H9 (cell line): ENCODE measurements at regions not wholly inside any gene's neighbourhood (a gene's known extent, or its start where the extent isn't known, plus 50 kb on each side); places are given as distances from the start of the nearest gene placed in this dataset.

Source experiments
- DNase-seq: peaks from one replicate; pipeline ENCODE4 v3.0.0-alpha.2; 2017
- H2AFZ ChIP-seq: one replicate; pipeline ENCODE4 v1.6.1; 2013; ENCODE audit warnings: mild to moderate bottlenecking, low read length, control low read depth, moderate library complexity
- H2AK5ac ChIP-seq: 2 replicates; pipeline ENCODE4 v1.6.1; 2013; ENCODE audit warnings: low read length, control low read depth, mixed read lengths; ENCODE audit not compliant: insufficient read length
- H2BK120ac ChIP-seq: one replicate; pipeline ENCODE4 v1.6.1; 2013; ENCODE audit warnings: low read depth, mild to moderate bottlenecking, low read length, control low read depth, inconsistent platforms; ENCODE audit not compliant: poor library complexity, severe bottlenecking
- H2BK12ac ChIP-seq: 2 replicates; pipeline ENCODE4 v1.6.1; 2013; ENCODE audit warnings: low read length, control low read depth, mixed read lengths, low read depth; ENCODE audit not compliant: insufficient read length
- H2BK15ac ChIP-seq: 2 replicates; pipeline ENCODE4 v1.6.1; 2013; ENCODE audit warnings: low read depth, low read length, control low read depth
- H2BK20ac ChIP-seq: one replicate; pipeline ENCODE4 v1.6.1; 2013; ENCODE audit warnings: low read depth, mild to moderate bottlenecking, low read length, control low read depth, inconsistent platforms; ENCODE audit not compliant: poor library complexity, severe bottlenecking
- H2BK5ac ChIP-seq: 2 replicates; pipeline ENCODE4 v1.6.1; 2013; ENCODE audit warnings: low read length, control low read depth, mixed read lengths; ENCODE audit not compliant: insufficient read length
- H3K14ac ChIP-seq: 2 replicates; pipeline ENCODE4 v1.6.1; 2013; ENCODE audit warnings: low read length, control low read depth; ENCODE audit not compliant: insufficient read depth
- H3K18ac ChIP-seq: 2 replicates; pipeline ENCODE4 v1.6.1; 2013; ENCODE audit warnings: low read depth, mild to moderate bottlenecking, mixed read lengths, low read length, control low read depth; ENCODE audit not compliant: insufficient read length
- H3K23ac ChIP-seq: 2 replicates; pipeline ENCODE4 v1.6.1; 2013; ENCODE audit warnings: low read length, control low read depth, mixed read lengths, low read depth; ENCODE audit not compliant: insufficient read length
- H3K23me2 ChIP-seq: 2 replicates; pipeline ENCODE4 v1.6.1; 2013; ENCODE audit warnings: low read depth, mild to moderate bottlenecking, mixed read lengths, low read length, control low read depth; ENCODE audit not compliant: insufficient read length, poor library complexity, severe bottlenecking
- H3K27ac ChIP-seq: 2 replicates; pipeline ENCODE4 v1.5.1; 2013; ENCODE audit warnings: low read length, control low read depth, mixed read lengths, low read depth; ENCODE audit not compliant: insufficient read length
- H3K27me3 ChIP-seq: 2 replicates; pipeline ENCODE4 v1.6.1; 2013; ENCODE audit warnings: low read length, control low read depth, inconsistent platforms; ENCODE audit not compliant: insufficient read depth
- H3K4ac ChIP-seq: 2 replicates; pipeline ENCODE4 v1.6.1; 2013; ENCODE audit warnings: low read depth, mild to moderate bottlenecking, control low read depth, inconsistent platforms, low read length, moderate library complexity
- H3K4me1 ChIP-seq: 2 replicates; pipeline ENCODE4 v1.6.1; 2013; ENCODE audit warnings: low read length, control low read depth, inconsistent platforms; ENCODE audit not compliant: insufficient read depth
- H3K4me2 ChIP-seq: 2 replicates; pipeline ENCODE4 v1.6.1; 2013; ENCODE audit warnings: low read length, control low read depth, mixed read lengths; ENCODE audit not compliant: insufficient read length, insufficient read depth
- H3K56ac ChIP-seq: 2 replicates; pipeline ENCODE4 v1.6.1; 2013; ENCODE audit warnings: low read depth, mild to moderate bottlenecking, mixed read lengths, low read length, control low read depth; ENCODE audit not compliant: insufficient read length
- H3K79me1 ChIP-seq: 2 replicates; pipeline ENCODE4 v1.6.1; 2013; ENCODE audit warnings: low read depth, mild to moderate bottlenecking, moderate library complexity, low read length, control low read depth, inconsistent platforms; ENCODE audit not compliant: insufficient read depth, poor library complexity, severe bottlenecking
- H3K79me2 ChIP-seq: 2 replicates; pipeline ENCODE4 v1.6.1; 2013; ENCODE audit warnings: low read length, control low read depth, inconsistent platforms; ENCODE audit not compliant: insufficient read depth
- H3K9ac ChIP-seq: 2 replicates; pipeline ENCODE4 v1.6.1; 2013; ENCODE audit warnings: low read length, control low read depth, mixed read lengths; ENCODE audit not compliant: insufficient read length; ENCODE audit errors: extremely low read depth
- H3K9me3 ChIP-seq: one replicate; pipeline ENCODE4 v1.6.1; 2013; ENCODE audit warnings: low read depth, low read length, inconsistent platforms; ENCODE audit not compliant: control insufficient read depth
- H3T11ph ChIP-seq: one replicate; pipeline ENCODE4 v1.6.1; 2013; ENCODE audit warnings: mild to moderate bottlenecking, low read length, control low read depth, inconsistent platforms
- H4K20me1 ChIP-seq: one replicate; pipeline ENCODE4 v1.6.1; 2013; ENCODE audit not compliant: control insufficient read depth, insufficient read length, insufficient read depth
- H4K5ac ChIP-seq: 2 replicates; pipeline ENCODE4 v1.6.1; 2013; ENCODE audit warnings: low read depth, mild to moderate bottlenecking, mixed read lengths, low read length, control low read depth; ENCODE audit not compliant: insufficient read length
- H4K8ac ChIP-seq: replicated peaks from 2 replicates; pipeline ENCODE4 v1.6.1; 2013; ENCODE audit warnings: low read length, control low read depth, mixed read lengths, low read depth; ENCODE audit not compliant: insufficient read length
- H4K91ac ChIP-seq: 2 replicates; pipeline ENCODE4 v1.6.1; 2013; ENCODE audit warnings: low read depth, mild to moderate bottlenecking, moderate library complexity, mixed read lengths, low read length, control low read depth; ENCODE audit not compliant: insufficient read length
- H3K27ac Mint-ChIP-seq, 3 experiments: 2 replicates in 2 of 3; 3 replicates in 1 of 3; pipeline ENCODE4 v1.8.0; 2020 to 2021; ENCODE audit warnings: mixed read lengths in 3 of 3, mild to moderate bottlenecking in 1 of 3, moderate library complexity in 1 of 3
- H3K27me3 Mint-ChIP-seq: 2 replicates; pipeline ENCODE4 v1.8.0; 2021; ENCODE audit warnings: low read depth, mild to moderate bottlenecking, moderate library complexity, mixed read lengths
- H3K36me3 Mint-ChIP-seq, 3 experiments: 2 replicates in 2 of 3; 3 replicates in 1 of 3; pipeline ENCODE4 v1.8.0; 2020 to 2021; ENCODE audit warnings: low read depth in 3 of 3, mixed read lengths in 3 of 3; ENCODE audit not compliant: insufficient read depth in 1 of 3
- H3K4me1 Mint-ChIP-seq, 2 experiments: 2 replicates each; pipeline ENCODE4 v1.8.0; 2020; ENCODE audit warnings: mixed read lengths in 2 of 2
- H3K4me3 Mint-ChIP-seq, 2 experiments: 2 replicates in 1 of 2; 3 replicates in 1 of 2; pipeline ENCODE4 v1.8.0; 2020 to 2021; ENCODE audit warnings: mild to moderate bottlenecking in 2 of 2, mixed read lengths in 2 of 2, moderate library complexity in 1 of 2
- H3K9me3 Mint-ChIP-seq, 2 experiments: 2 replicates in 1 of 2; 3 replicates in 1 of 2; pipeline ENCODE4 v1.8.0; 2020; ENCODE audit warnings: mild to moderate bottlenecking in 2 of 2, mixed read lengths in 2 of 2, moderate library complexity in 1 of 2
- CTCF ChIP-seq: fragments of 200-600 bp; sonication (generic); conservative IDR thresholded peaks from 3 replicates; pipeline ENCODE4 v1.8.0; 2021; ENCODE audit warnings: antibody characterized with exemption, mild to moderate bottlenecking
- WGBS: extraction: QIAGEN DNeasy Blood & Tissue Kit; methylation state at CpG from one replicate; pipeline ENCODE4 v1.1.7; 2013; ENCODE audit warnings: missing lambda C conversion rate, low lambda C conversion rate, mixed read lengths; ENCODE audit not compliant: insufficient read length; ENCODE audit errors: extremely low coverage; 5-methylcytosine and 5-hydroxymethylcytosine counted together

- H3K14ac ChIP-seq: no peak overlapping the region
- no peak overlapping the region for H3K56ac ChIP-seq
- H3K4me1 ChIP-seq: no peaks in the 10 kb centered on the region
- no peaks in the 10 kb centered on the region for H3K9me3 Mint-ChIP-seq
- no peak overlapping the region for H3K4ac ChIP-seq
- TF ChIP-seq CTCF: no peak
- no peak overlapping the region for H3K27ac Mint-ChIP-seq
- H2BK5ac ChIP-seq: no peak overlapping the region
- H3K23me2 ChIP-seq: no peaks in the 10 kb centered on the region
- no peak overlapping the region for H3T11ph ChIP-seq
- H4K5ac ChIP-seq: no peak overlapping the region
- H4K91ac ChIP-seq: no peak overlapping the region
- no peak overlapping the region for H3K27ac ChIP-seq
- no peak overlapping the region for H2AFZ ChIP-seq
- no peak overlapping the region for H3K4me2 ChIP-seq
- H3K9me3 ChIP-seq: no peaks in the 10 kb centered on the region
- no peak overlapping the region for H2BK12ac ChIP-seq
- no peaks in the 10 kb centered on the region for H3K79me2 ChIP-seq
- no peaks in the 10 kb centered on the region; a peak in 1 of 4 replicates for H3K4me1 Mint-ChIP-seq
- H2BK15ac ChIP-seq: no peak overlapping the region
- no peaks in the 10 kb centered on the region for H3K79me1 ChIP-seq
- H4K20me1 ChIP-seq: no peaks in the 10 kb centered on the region
- no peak for DNase-seq
- no peak overlapping the region for H3K18ac ChIP-seq
- no peak overlapping the region for H2BK20ac ChIP-seq
- peaks cover 46% of the 10 kb centered on the region for H3K27me3 Mint-ChIP-seq
- no peak overlapping the region for H3K23ac ChIP-seq
- no peak overlapping the region for H4K8ac ChIP-seq
- H3K9ac ChIP-seq: no peak overlapping the region
- no peak overlapping the region for H3K4me3 Mint-ChIP-seq
- no peak overlapping the region for H2AK5ac ChIP-seq
- H3K27me3 ChIP-seq: no peaks in the 10 kb centered on the region
- no peak overlapping the region for H2BK120ac ChIP-seq
- no CpG with 5 or more reads among the region's 4 CpGs for WGBS
- no peaks in the 10 kb centered on the region for H3K36me3 Mint-ChIP-seq
These were observed 100.6 kb upstream of the AJAP1 start for GRCh38 chr1:4553761-4554160.
